ENCODE measurements at regions not wholly inside any gene's neighbourhood (a gene's known extent, or its start where the extent isn't known, plus 50 kb on each side); places are given as distances from the start of the nearest gene placed in this dataset.

- TF ChIP-seq ATF3 (IDR thresholded peaks at IDR 0.05): no peak
- TF ChIP-seq CTCF (IDR thresholded peaks at IDR 0.05; ENCODE audit: low read depth, low read length, missing input control): no peak
- TF ChIP-seq HNF4A (conservative IDR thresholded peaks at IDR 0.05): no peak
Observed at GRCh38 chr17:33487187-33487879, 194.2 kb upstream of the ASIC2 start.

Data from liver (tissue), 3 donors.